SH-SY5Y (cell line): ENCODE measurements at regions not wholly inside any gene's neighbourhood (a gene's known extent, or its start where the extent isn't known, plus 50 kb on each side); places are given as distances from the start of the nearest gene placed in this dataset.

ENCODE experiments used
- GATA2 ChIP-seq: IDR thresholded peaks from 2 replicates; pipeline ENCODE4 v1.6.1; 2011; ENCODE audit warnings: mild to moderate bottlenecking, low read depth, low read length
- GATA3 ChIP-seq: IDR thresholded peaks from 2 replicates; pipeline ENCODE4 v1.6.1; 2011; ENCODE audit warnings: low read depth, mild to moderate bottlenecking, low read length, moderate library complexity

DNA sequence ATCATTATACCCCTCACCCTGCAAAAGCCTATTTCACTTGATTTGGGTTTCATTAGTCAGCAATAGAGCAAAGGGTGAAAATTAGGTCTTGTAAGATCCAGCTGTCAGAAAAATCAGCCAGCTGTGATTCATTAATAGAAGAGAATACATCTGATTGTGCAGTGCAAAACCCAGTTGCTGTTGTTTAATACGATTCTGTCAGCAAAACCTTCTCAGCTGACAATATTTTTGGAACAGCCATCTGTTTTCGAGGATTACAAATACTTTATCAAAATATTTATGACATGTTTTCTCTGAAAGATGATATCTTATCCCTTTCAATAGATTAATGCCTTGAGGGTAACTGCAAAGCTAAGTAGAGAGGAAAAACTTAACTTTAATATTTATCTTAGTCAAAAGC, 1354.0 kb upstream of the RAG2 start:
- peak; percentile 51 for TF ChIP-seq GATA3
- TF ChIP-seq GATA2, result 0 out of 2 replicates have a peak, but pooled peaks have one; percentile 20
